HepG2 (cell line): ENCODE measurements at regions not wholly inside any gene's neighbourhood (a gene's known extent, or its start where the extent isn't known, plus 50 kb on each side); places are given as distances from the start of the nearest gene placed in this dataset.

ENCODE experiments used
- ATAC-seq: fragments of 200-7000 bp; cut with Tn5 transposase; 3 replicates; pipeline ENCODE4 v1.9.1; 2020; ENCODE audit warnings: mild to moderate bottlenecking, moderate library complexity
- BruUV-seq: library from RNA; stranded (reverse); fragments of 400-500 nt; replicated peaks from 2 replicates; lab custom pipeline; 2021; lab: Mats Ljungman, UMichigan
- CTCF ChIA-PET: fragments of 300-600 bp; formaldehyde crosslinking; extraction: SDS; loops from one replicate; lab custom pipeline; 2021; ENCODE audit warnings: low total read pairs, inconsistent platforms, low intra/inter-chr PET ratio; lab: Yijun Ruan, JAX
- POLR2A ChIA-PET: fragments of 350-600 bp; sonication (Branson Sonifier 250); formaldehyde crosslinking; loops from one replicate; lab custom pipeline; 2020; ENCODE audit warnings: antibody characterized with exemption, inconsistent platforms; lab: Yijun Ruan, JAX
- DNase-seq: peaks from one replicate; pipeline ENCODE4 v3.0.0-alpha.2; 2015; ENCODE audit warnings: low spot score
- FAIRE-seq: peaks from 3 replicates; lab custom pipeline; 2011; peaks lifted over from hg19 to GRCh38; lab: Jason Lieb, UNC
- H2AFZ ChIP-seq: one replicate; pipeline ENCODE4 v1.6.1; 2011; ENCODE audit warnings: low read length, inconsistent platforms
- H3K27ac ChIP-seq: fragments of 300-600 bp; 3 replicates; pipeline ENCODE4 v1.8.0; 2011; ENCODE audit warnings: mixed run types, mild to moderate bottlenecking, mixed read lengths, low read length, inconsistent platforms; ENCODE audit not compliant: insufficient read depth; ENCODE audit errors: extremely low read length
- H3K27me3 ChIP-seq, 2 experiments: fragments of 200-600 bp in 1 of 2; 2 replicates in 1 of 2; 3 replicates in 1 of 2; pipeline versions ENCODE4 v1.6.0 to v1.8.0; 2011; ENCODE audit warnings: low read length in 2 of 2, mild to moderate bottlenecking in 2 of 2, moderate library complexity in 2 of 2, inconsistent platforms in 1 of 2; ENCODE audit not compliant: insufficient read depth in 2 of 2, control insufficient read depth in 1 of 2
- H3K36me3 ChIP-seq, 2 experiments: fragments of 200-600 bp in 1 of 2; replicated peaks in 1 of 2; 2 replicates in 1 of 2; 3 replicates in 1 of 2; pipeline versions ENCODE4 v1.5.1 to v1.8.0; 2011; ENCODE audit warnings: low read length in 2 of 2, inconsistent platforms in 1 of 2; ENCODE audit not compliant: insufficient read depth in 2 of 2, control insufficient read depth in 1 of 2
- H3K4me1 ChIP-seq: 2 replicates; pipeline ENCODE4 v1.5.1; 2012; ENCODE audit warnings: low read length, inconsistent platforms; ENCODE audit not compliant: insufficient read depth
- H3K4me2 ChIP-seq: 2 replicates; pipeline ENCODE4 v1.6.0; 2011; ENCODE audit warnings: low read depth, low read length, inconsistent platforms
- H3K4me3 ChIP-seq, 3 experiments: fragments of 200-600 bp in 1 of 3; sonication (generic), shearing (Covaris generic) in 1 of 3; replicated peaks in 1 of 3; 2 replicates each; pipeline ENCODE4 v1.5.1; 2011 to 2016; ENCODE audit warnings: low read length in 3 of 3, inconsistent platforms in 2 of 3, low read depth in 2 of 3, mild to moderate bottlenecking in 2 of 3, control low read depth in 1 of 3, mixed read lengths in 1 of 3; ENCODE audit not compliant: insufficient read depth in 1 of 3
- H3K79me2 ChIP-seq: one replicate; pipeline ENCODE4 v1.6.1; 2011; ENCODE audit warnings: low read length, inconsistent platforms; ENCODE audit not compliant: insufficient read depth
- H3K9ac ChIP-seq: 2 replicates; pipeline ENCODE4 v1.6.0; 2011; ENCODE audit warnings: mild to moderate bottlenecking, low read depth, low read length, inconsistent platforms; ENCODE audit not compliant: insufficient read depth
- H3K9me3 ChIP-seq: 2 replicates; pipeline ENCODE4 v1.5.1; 2012; ENCODE audit warnings: mild to moderate bottlenecking, low read length
- H4K20me1 ChIP-seq: 2 replicates; pipeline ENCODE4 v1.6.0; 2011; ENCODE audit warnings: inconsistent platforms, mild to moderate bottlenecking, low read length, moderate library complexity; ENCODE audit not compliant: insufficient read depth
- AHR ChIP-seq: IDR thresholded peaks from 2 replicates; pipeline ENCODE4 v1.6.1; 2018; ENCODE audit warnings: missing genetic modification reagents, missing compliant biosample characterization
- ATF1 ChIP-seq: IDR thresholded peaks from 2 replicates; pipeline ENCODE4 v1.6.1; 2016; ENCODE audit warnings: mild to moderate bottlenecking, control low read depth
- GZF1 ChIP-seq: sonication (generic); formaldehyde crosslinking; IDR thresholded peaks from 2 replicates; pipeline ENCODE4 v1.5.1; 2020; ENCODE audit warnings: mild to moderate bottlenecking, missing genetic modification reagents
- KDM5B ChIP-seq: sonication (generic); formaldehyde crosslinking; IDR thresholded peaks from 2 replicates; pipeline ENCODE4 v1.4.0; 2020; ENCODE audit warnings: missing genetic modification reagents, mild to moderate bottlenecking, borderline replicate concordance
- MAF1 ChIP-seq: sonication (generic); formaldehyde crosslinking; IDR thresholded peaks from 2 replicates; pipeline ENCODE4 v1.5.0; 2020; ENCODE audit warnings: missing genetic modification reagents, borderline replicate concordance
- SIX1 ChIP-seq: sonication (generic); formaldehyde crosslinking; IDR thresholded peaks from 2 replicates; pipeline ENCODE4 v1.4.0; 2020; ENCODE audit warnings: missing genetic modification reagents, borderline replicate concordance
- STAT5B ChIP-seq: sonication (generic); formaldehyde crosslinking; IDR thresholded peaks from 2 replicates; pipeline ENCODE4 v1.4.0; 2020; ENCODE audit warnings: missing genetic modification reagents
- ZNF101 ChIP-seq: sonication (generic); formaldehyde crosslinking; IDR thresholded peaks from 2 replicates; pipeline ENCODE4 v1.4.0; 2020; ENCODE audit warnings: mild to moderate bottlenecking, low read depth, missing genetic modification reagents, borderline replicate concordance
- WGBS: methylation state at CpG from one replicate; pipeline ENCODE4 v1.1.6; 2017; ENCODE audit warnings: low lambda C conversion rate; 5-methylcytosine and 5-hydroxymethylcytosine counted together
- in situ Hi-C: cut with HindIII; loops from 2 replicates; pipeline ENCODE4 v1.10.0; 2017; ENCODE audit warnings: low pct_unique_long_range_greater_than_20kb; ENCODE audit not compliant: extremely low pct_ligation_motif_present
- intact Hi-C: fragments of 100-400 bp; cut with micrococcal nuclease; formaldehyde crosslinking; loops from one replicate; pipeline ENCODE4 v1.10.0; 2022; ENCODE audit not compliant: unreplicated experiment
- TF ChIP-seq, protein P1 (sequence below): sonication (generic); formaldehyde crosslinking; IDR thresholded peaks from 2 replicates; pipeline ENCODE4 v1.5.0; 2020; ENCODE audit warnings: mild to moderate bottlenecking, missing genetic modification reagents, borderline replicate concordance

DNA sequence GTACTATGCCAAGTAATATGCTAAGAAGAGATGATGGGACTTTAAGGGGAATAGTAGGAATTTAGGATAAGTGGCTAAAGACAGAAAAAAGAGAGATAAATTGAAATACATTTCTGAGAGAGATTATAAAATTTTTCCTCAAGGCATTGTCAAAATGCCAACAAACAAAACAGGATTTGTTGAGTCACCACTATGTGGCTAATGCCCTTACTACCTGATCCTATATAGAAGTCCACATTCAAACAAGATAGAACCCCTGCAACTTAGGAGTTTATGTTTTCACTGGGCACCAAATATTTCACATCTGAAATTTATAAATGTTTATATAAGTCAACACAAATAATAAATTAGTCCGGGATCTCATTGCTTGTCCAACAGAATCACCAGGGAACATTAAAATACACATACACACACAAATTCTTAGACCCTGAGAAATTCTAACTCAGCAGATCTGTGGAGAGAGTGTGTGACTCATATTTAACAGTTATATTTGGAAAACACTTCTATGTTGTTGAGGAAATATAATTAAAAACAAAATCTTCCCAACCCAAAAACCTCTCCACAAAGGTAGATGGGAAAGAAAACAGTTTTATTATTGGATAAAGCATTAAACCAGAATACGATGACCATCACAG lies 154.3 kb downstream of the PPP1R3A start:
- H3K27me3 ChIP-seq, result no peaks in the 10 kb centered on the region
- BruUV-seq, result no TSS peak
- H3K4me3 ChIP-seq, result no peak overlapping the region
- no peak overlapping the region for H3K27ac ChIP-seq
- no peaks in the 10 kb centered on the region for H3K36me3 ChIP-seq
- no peak overlapping the region for H3K9ac ChIP-seq
- H4K20me1 ChIP-seq, result no peaks in the 10 kb centered on the region
- ChIA-PET CTCF (no interaction called here), POLR2A (no interaction called here)
- H3K79me2 ChIP-seq, result no peaks in the 10 kb centered on the region
- DNase-seq, result no peak
- no peak overlapping the region for H3K4me2 ChIP-seq
- no peak for FAIRE-seq
- no peak for ATAC-seq
- TF ChIP-seq SIX1 (CRISPR knock-in tag), result no peak
- in situ Hi-C loops (no loop called here), intact Hi-C loops (no loop called here)
- H2AFZ ChIP-seq, result no peak overlapping the region
- WGBS, result 2% methylated on average over 2 of the region's 2 CpGs
- H3K9me3 ChIP-seq, result no peaks in the 10 kb centered on the region
- no peaks in the 10 kb centered on the region for H3K4me1 ChIP-seq

DNA sequence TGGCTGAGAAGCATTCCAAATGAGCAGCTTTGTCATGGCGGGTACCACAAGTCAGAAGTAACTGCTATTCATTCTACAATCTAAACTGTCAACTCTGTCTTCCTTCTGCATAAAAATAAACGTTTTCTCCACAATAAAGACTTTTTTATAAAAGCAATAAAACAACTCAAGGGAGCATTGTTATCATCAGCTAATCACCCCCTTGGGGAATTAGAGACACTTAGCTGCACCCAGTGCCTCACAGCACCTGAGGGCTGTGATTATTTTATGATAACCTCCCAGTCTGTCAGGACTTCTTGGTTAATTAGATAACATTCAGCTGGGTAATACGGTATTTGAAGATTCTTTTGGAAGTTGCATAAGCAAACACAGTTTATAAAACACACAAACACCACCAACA lies 155.6 kb downstream of the PPP1R3A start:
- no peaks in the 10 kb centered on the region for H3K4me1 ChIP-seq
- no peak overlapping the region for H3K4me3 ChIP-seq
- BruUV-seq, result no TSS peak
- H3K79me2 ChIP-seq, result no peaks in the 10 kb centered on the region
- no peaks in the 10 kb centered on the region for H3K27me3 ChIP-seq
- ChIA-PET POLR2A (no interaction called here), CTCF (no interaction called here)
- DNase-seq, result no peak
- no peak overlapping the region for H3K27ac ChIP-seq
- intact Hi-C loops, result no loop called here
- no peaks in the 10 kb centered on the region for H3K9me3 ChIP-seq
- no peaks in the 10 kb centered on the region for H3K36me3 ChIP-seq
- no peak overlapping the region for H3K9ac ChIP-seq
- TF ChIP-seq STAT5B (CRISPR knock-in tag) (no peak), KDM5B (CRISPR knock-in tag) (no peak), ATF1 (CRISPR knock-in tag) (no peak), GZF1 (no peak), MAF1 (CRISPR knock-in tag) (no peak), AHR (CRISPR knock-in tag) (no peak), ZNF101 (CRISPR knock-in tag) (no peak)
- TF ChIP-seq, protein P1, sequence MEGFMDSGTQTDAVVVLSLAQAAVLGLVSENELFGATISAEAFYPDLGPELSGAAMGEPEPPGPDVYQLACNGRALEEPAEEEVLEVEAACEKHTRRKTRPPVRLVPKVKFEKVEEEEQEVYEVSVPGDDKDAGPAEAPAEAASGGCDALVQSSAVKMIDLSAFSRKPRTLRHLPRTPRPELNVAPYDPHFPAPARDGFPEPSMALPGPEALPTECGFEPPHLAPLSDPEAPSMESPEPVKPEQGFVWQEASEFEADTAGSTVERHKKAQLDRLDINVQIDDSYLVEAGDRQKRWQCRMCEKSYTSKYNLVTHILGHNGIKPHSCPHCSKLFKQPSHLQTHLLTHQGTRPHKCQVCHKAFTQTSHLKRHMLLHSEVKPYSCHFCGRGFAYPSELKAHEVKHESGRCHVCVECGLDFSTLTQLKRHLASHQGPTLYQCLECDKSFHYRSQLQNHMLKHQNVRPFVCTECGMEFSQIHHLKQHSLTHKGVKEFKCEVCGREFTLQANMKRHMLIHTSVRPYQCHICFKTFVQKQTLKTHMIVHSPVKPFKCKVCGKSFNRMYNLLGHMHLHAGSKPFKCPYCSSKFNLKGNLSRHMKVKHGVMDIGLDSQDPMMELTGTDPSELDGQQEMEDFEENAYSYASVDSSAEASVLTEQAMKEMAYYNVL (CRISPR knock-in tag), result no peak
- H3K4me2 ChIP-seq, result no peak overlapping the region
- no peak for ATAC-seq
- H4K20me1 ChIP-seq, result no peaks in the 10 kb centered on the region
- FAIRE-seq, result no peak
- in situ Hi-C loops, result no loop called here
- no peak overlapping the region for H2AFZ ChIP-seq
- 0% methylated on average over 3 of the region's 3 CpGs for WGBS
